ENCODE measurements at regions not wholly inside any gene's neighbourhood (a gene's known extent, or its start where the extent isn't known, plus 50 kb on each side); places are given as distances from the start of the nearest gene placed in this dataset.

GRCh38 chr6:103893141-103893581 is 966.6 kb downstream of the HACE1 start:
- POLR2A ChIA-PET, result no interaction called here
- H3K4me1 Mint-ChIP-seq (ENCODE audit: low read depth), result no peaks in the 10 kb centered on the region
- H3K36me3 Mint-ChIP-seq, result no peaks in the 10 kb centered on the region
- CTCF ChIA-PET, result no interaction called here
- no peak overlapping the region for H3K27ac Mint-ChIP-seq
- intact Hi-C loops (cut with micrococcal nuclease), result no loop called here
- DNase-seq, result no peak
- no peaks in the 10 kb centered on the region for H3K27me3 Mint-ChIP-seq
- no peak overlapping the region for H3K4me3 Mint-ChIP-seq
- H3K9me3 Mint-ChIP-seq, result peaks cover 2% of the 10 kb centered on the region

DNA sequence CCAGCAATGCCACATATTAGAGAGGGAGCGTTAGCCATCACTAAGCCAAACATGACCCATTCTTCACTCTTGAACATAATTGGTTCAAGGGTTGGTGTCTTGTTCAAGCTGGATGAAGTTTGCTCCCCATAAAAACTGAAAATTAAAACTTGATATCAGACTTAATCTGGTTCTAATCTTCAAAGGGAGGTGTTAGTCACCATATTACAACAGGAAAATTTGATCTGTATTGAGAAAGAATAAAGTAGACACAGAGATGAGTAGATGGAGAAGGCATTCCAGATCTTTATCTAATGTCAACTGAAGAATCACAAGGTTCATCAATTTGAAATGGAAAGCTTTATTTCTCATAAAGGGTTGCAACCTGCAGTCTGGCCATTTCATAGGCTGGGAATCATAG is 972.8 kb downstream of the HACE1 start:
- Mint-ChIP-seq H3K4me3 (no peak overlapping the region), H3K9me3 (no peaks in the 10 kb centered on the region), H3K27me3 (no peaks in the 10 kb centered on the region), H3K4me1 (ENCODE audit: low read depth) (no peaks in the 10 kb centered on the region), H3K36me3 (no peaks in the 10 kb centered on the region), H3K27ac (no peak overlapping the region)
- ChIA-PET POLR2A (no interaction called here), CTCF (no interaction called here)
- intact Hi-C loops (cut with micrococcal nuclease), result no loop called here
- DNase-seq, result no peak

- DNase-seq, result no peak
- ChIA-PET CTCF (no interaction called here), POLR2A (no interaction called here)
- peaks cover 4% of the 10 kb centered on the region for H3K9me3 Mint-ChIP-seq
- no peak overlapping the region for H3K27ac Mint-ChIP-seq
- no peaks in the 10 kb centered on the region for H3K4me1 Mint-ChIP-seq (ENCODE audit: low read depth)
- no peaks in the 10 kb centered on the region for H3K27me3 Mint-ChIP-seq
- H3K4me3 Mint-ChIP-seq, result no peak overlapping the region
- intact Hi-C loops (cut with micrococcal nuclease), result no loop called here
- H3K36me3 Mint-ChIP-seq, result no peaks in the 10 kb centered on the region
These were observed 974.3 kb downstream of the HACE1 start for GRCh38 chr6:103885446-103885845.

DNA sequence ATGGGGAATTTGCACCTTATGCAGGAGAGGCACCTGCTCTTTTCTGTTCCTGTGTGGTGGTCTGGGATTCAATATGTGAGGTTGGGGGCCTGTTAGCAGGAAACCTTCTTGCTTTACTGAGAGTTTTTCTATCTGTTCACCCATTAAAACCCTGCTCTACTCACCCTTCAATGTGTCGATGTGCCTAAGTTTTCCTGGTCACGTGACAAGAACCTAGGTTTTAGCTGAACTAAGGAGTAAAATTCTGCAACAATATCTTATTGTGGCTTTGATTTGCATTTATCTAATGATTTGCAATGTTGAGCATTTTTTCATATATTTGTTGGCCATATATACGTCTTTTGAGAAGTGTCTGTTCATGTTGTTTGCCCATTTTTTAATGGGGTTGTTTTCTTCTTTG is 979.9 kb downstream of the HACE1 start:
- no peak overlapping the region for H3K4me3 Mint-ChIP-seq
- no peak overlapping the region for H3K27ac Mint-ChIP-seq
- no peaks in the 10 kb centered on the region for H3K4me1 Mint-ChIP-seq (ENCODE audit: low read depth)
- intact Hi-C loops (cut with micrococcal nuclease), result no loop called here
- no peak for DNase-seq
- ChIA-PET CTCF (no interaction called here), POLR2A (no interaction called here)
- peaks cover 11% of the 10 kb centered on the region for H3K9me3 Mint-ChIP-seq
- no peaks in the 10 kb centered on the region for H3K36me3 Mint-ChIP-seq
- no peaks in the 10 kb centered on the region for H3K27me3 Mint-ChIP-seq

GRCh38 chr6:103875221-103875620 is 984.5 kb downstream of the HACE1 start:
- peaks cover 8% of the 10 kb centered on the region for H3K9me3 Mint-ChIP-seq
- no peaks in the 10 kb centered on the region for H3K36me3 Mint-ChIP-seq
- H3K4me1 Mint-ChIP-seq (ENCODE audit: low read depth), result no peaks in the 10 kb centered on the region
- intact Hi-C loops (cut with micrococcal nuclease), result no loop called here
- H3K4me3 Mint-ChIP-seq, result no peak overlapping the region
- POLR2A ChIA-PET, result no interaction called here
- DNase-seq, result no peak
- H3K27ac Mint-ChIP-seq, result no peak overlapping the region
- H3K27me3 Mint-ChIP-seq, result no peaks in the 10 kb centered on the region
- CTCF ChIA-PET, result no interaction called here

- no peaks in the 10 kb centered on the region for H3K4me1 Mint-ChIP-seq (ENCODE audit: low read depth)
- no peaks in the 10 kb centered on the region for H3K27me3 Mint-ChIP-seq
- ChIA-PET CTCF (no interaction called here), POLR2A (no interaction called here)
- intact Hi-C loops (cut with micrococcal nuclease), result no loop called here
- no peak overlapping the region for H3K27ac Mint-ChIP-seq
- no peak for DNase-seq
- H3K36me3 Mint-ChIP-seq, result no peaks in the 10 kb centered on the region
- H3K9me3 Mint-ChIP-seq, result peaks cover 8% of the 10 kb centered on the region
- no peak overlapping the region for H3K4me3 Mint-ChIP-seq
These were observed 985.1 kb downstream of the HACE1 start for GRCh38 chr6:103874575-103874974.

DNA sequence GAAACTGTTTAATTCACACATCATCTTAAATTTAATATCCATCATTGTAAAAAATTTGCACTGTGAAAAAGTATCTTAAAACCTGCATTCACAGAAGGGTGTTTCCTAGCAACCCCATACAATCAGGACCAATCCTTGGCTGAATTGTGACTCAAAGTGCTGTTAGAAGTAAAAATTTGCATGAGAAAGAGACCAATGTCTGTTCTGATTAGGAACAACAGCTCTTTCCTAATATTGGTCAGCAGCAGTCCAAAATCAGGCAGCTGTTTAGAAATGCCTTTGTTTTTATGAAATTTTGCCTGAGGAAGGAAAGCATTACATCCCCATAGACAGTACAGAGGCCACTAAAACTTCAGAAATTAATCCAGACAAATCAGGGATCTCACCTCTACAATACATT is 987.0 kb downstream of the HACE1 start:
- peaks cover 6% of the 10 kb centered on the region for H3K9me3 Mint-ChIP-seq
- intact Hi-C loops (cut with micrococcal nuclease), result no loop called here
- no peaks in the 10 kb centered on the region for H3K27me3 Mint-ChIP-seq
- POLR2A ChIA-PET, result no interaction called here
- H3K4me1 Mint-ChIP-seq (ENCODE audit: low read depth), result no peaks in the 10 kb centered on the region
- no peak for DNase-seq
- H3K27ac Mint-ChIP-seq, result no peak overlapping the region
- CTCF ChIA-PET, result no interaction called here
- H3K4me3 Mint-ChIP-seq, result no peak overlapping the region
- H3K36me3 Mint-ChIP-seq, result no peaks in the 10 kb centered on the region

DNA sequence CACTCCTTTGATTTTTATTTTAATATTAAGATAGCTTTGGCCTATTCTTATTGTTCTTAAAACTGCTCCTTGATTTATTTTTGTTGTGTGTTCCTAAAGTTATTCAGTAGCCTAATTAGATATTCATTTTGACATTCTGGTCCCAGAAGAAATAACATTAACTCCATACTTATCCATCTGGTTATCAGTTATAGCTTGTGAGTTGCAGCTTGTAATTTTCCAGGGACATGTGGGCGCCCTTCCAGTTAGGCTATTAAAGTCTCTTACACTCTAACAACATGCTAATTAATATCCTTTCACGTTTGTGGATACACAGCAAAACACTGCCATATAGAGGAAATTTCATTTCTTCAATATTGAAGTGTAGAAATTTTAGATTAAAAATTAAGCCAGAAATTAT is 987.5 kb downstream of the HACE1 start:
- intact Hi-C loops (cut with micrococcal nuclease), result no loop called here
- H3K27ac Mint-ChIP-seq, result no peak overlapping the region
- no peaks in the 10 kb centered on the region for H3K36me3 Mint-ChIP-seq

GRCh38 chr6:103870970-103871369 is 988.7 kb downstream of the HACE1 start:
- Mint-ChIP-seq H3K36me3 (no peaks in the 10 kb centered on the region), H3K9me3 (peaks cover 2% of the 10 kb centered on the region), H3K4me1 (ENCODE audit: low read depth) (no peaks in the 10 kb centered on the region), H3K27me3 (no peaks in the 10 kb centered on the region), H3K27ac (no peak overlapping the region), H3K4me3 (no peak overlapping the region)
- ChIA-PET POLR2A (no interaction called here), CTCF (no interaction called here)
- intact Hi-C loops (cut with micrococcal nuclease), result no loop called here
- no peak for DNase-seq

More for the DNA sequence above, 987.5 kb downstream of the HACE1 start:
- Mint-ChIP-seq H3K9me3 (peaks cover 6% of the 10 kb centered on the region), H3K4me1 (ENCODE audit: low read depth) (no peaks in the 10 kb centered on the region), H3K4me3 (no peak overlapping the region), H3K27me3 (no peaks in the 10 kb centered on the region)
- ChIA-PET POLR2A (no interaction called here), CTCF (no interaction called here)
- no peak for DNase-seq

- H3K9me3 Mint-ChIP-seq, result no peaks in the 10 kb centered on the region
- no peaks in the 10 kb centered on the region for H3K36me3 Mint-ChIP-seq
- ChIA-PET CTCF (no interaction called here), POLR2A (no interaction called here)
- no peaks in the 10 kb centered on the region for H3K4me1 Mint-ChIP-seq (ENCODE audit: low read depth)
- DNase-seq, result no peak
- H3K27ac Mint-ChIP-seq, result no peak overlapping the region
- intact Hi-C loops (cut with micrococcal nuclease), result no loop called here
- no peak overlapping the region for H3K4me3 Mint-ChIP-seq
- H3K27me3 Mint-ChIP-seq, result no peaks in the 10 kb centered on the region
These were observed 997.4 kb downstream of the HACE1 start for GRCh38 chr6:103862297-103862696.

DNA sequence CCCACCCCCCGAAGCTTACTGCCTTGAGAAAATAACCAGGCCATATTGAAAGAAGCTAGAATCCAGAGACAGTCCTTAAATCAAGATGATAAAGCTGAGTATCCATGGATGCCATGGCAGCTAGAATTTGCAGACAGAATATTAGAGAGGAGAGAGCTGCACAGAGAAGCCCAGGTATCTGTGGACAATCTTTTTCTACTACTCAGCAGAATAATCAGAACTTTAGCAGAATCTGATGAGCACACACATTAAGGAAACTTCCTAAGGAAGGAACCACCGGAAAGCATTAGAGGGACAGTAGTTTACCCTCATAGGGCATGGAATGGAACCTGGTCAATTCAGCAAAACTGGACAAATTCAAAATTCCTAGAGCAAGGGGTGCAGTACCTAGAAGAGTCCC is 1001.7 kb downstream of the HACE1 start:
- no peaks in the 10 kb centered on the region for H3K9me3 Mint-ChIP-seq
- DNase-seq, result no peak
- no peaks in the 10 kb centered on the region for H3K36me3 Mint-ChIP-seq
- H3K4me3 Mint-ChIP-seq, result no peak overlapping the region
- ChIA-PET POLR2A (no interaction called here), CTCF (no interaction called here)
- no peak overlapping the region for H3K27ac Mint-ChIP-seq
- H3K27me3 Mint-ChIP-seq, result no peaks in the 10 kb centered on the region
- intact Hi-C loops (cut with micrococcal nuclease), result no loop called here
- no peaks in the 10 kb centered on the region for H3K4me1 Mint-ChIP-seq (ENCODE audit: low read depth)

DNA sequence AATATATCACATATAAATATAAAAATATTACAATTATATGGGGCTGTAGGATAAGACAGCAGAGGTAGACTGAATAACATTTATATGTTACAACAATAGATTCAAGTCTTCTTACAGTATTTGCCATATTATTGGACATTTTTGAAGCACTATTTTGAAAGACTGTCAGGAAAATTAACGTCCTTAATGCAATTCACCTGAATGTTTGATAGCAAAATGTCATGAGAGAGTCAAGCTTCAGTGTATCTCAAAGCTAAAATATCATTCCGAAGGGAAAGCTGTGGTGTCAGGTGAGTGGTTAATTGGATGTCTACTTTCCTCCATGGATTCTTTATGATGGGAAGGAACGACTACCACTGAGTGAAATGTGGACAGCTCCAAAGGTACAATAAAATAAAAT is 1004.0 kb downstream of the HACE1 start:
- Mint-ChIP-seq H3K27ac (no peak overlapping the region), H3K36me3 (no peaks in the 10 kb centered on the region), H3K4me3 (no peak overlapping the region), H3K27me3 (no peaks in the 10 kb centered on the region), H3K4me1 (ENCODE audit: low read depth) (no peaks in the 10 kb centered on the region), H3K9me3 (no peaks in the 10 kb centered on the region)
- no peak for DNase-seq
- ChIA-PET POLR2A (no interaction called here), CTCF (no interaction called here)
- intact Hi-C loops (cut with micrococcal nuclease), result no loop called here

DNA sequence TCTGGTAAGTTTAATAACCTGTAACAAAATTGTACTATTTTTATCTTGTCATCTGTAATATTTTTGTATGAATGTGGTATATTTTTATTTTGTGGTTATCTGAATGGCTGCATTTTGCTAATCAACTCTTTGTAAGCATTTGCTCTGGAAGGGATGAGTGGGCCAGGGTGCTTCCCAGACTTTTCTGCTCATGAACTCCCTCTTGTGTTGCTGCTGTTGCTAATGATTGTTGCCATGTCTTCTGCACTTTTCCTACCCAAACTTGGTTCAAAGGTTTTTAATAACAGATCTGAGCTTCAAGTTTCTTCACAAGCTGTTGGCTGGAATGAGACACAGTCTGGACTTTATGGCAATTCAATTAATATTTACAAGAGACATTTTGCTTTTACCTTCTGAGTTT is 1005.7 kb downstream of the HACE1 start:
- Mint-ChIP-seq H3K9me3 (peaks cover 3% of the 10 kb centered on the region), H3K27me3 (no peaks in the 10 kb centered on the region), H3K4me3 (no peak overlapping the region), H3K4me1 (ENCODE audit: low read depth) (no peaks in the 10 kb centered on the region), H3K27ac (no peak overlapping the region), H3K36me3 (no peaks in the 10 kb centered on the region)
- intact Hi-C loops (cut with micrococcal nuclease), result no loop called here
- no peak for DNase-seq
- ChIA-PET POLR2A (no interaction called here), CTCF (no interaction called here)

DNA sequence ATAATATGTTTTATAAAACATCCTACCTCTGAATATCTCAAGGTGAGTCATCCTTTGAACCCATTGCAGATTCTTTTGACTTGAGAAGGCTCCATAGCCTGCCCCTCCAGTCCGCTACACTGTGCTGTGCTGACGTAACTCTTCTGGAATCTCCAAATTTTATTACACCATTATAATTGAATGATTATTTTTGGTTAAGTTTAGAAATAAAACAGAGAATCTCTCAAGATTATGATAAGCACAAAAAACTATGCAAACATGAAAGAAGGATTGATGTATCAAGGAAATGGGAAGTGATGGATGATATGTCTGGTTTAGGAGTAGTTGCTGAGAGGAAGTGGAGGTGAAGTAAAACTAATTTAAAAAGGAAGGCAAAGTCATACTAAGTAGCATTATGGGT is 1021.3 kb downstream of the HACE1 start:
- H3K27me3 Mint-ChIP-seq, result no peaks in the 10 kb centered on the region
- H3K27ac Mint-ChIP-seq, result no peak overlapping the region
- H3K9me3 Mint-ChIP-seq, result peaks cover 2% of the 10 kb centered on the region
- H3K4me3 Mint-ChIP-seq, result no peak overlapping the region
- ChIA-PET POLR2A (no interaction called here), CTCF (no interaction called here)
- H3K4me1 Mint-ChIP-seq (ENCODE audit: low read depth), result no peaks in the 10 kb centered on the region
- intact Hi-C loops (cut with micrococcal nuclease), result no loop called here
- H3K36me3 Mint-ChIP-seq, result no peaks in the 10 kb centered on the region
- no peak for DNase-seq
